Thoracic aorta (tissue), 2 donors: ENCODE measurements at regions not wholly inside any gene's neighbourhood (a gene's known extent, or its start where the extent isn't known, plus 50 kb on each side); places are given as distances from the start of the nearest gene placed in this dataset.

Experiments
- ATAC-seq: fragments of 150-250 bp; one replicate; pipeline ENCODE4 v1.8.0; 2017; ENCODE audit warnings: low read depth; ENCODE audit not compliant: insufficient number of reproducible peaks, low FRiP score
- DNase-seq: peaks from one replicate; pipeline ENCODE4 v3.0.0-alpha.2; 2020; ENCODE audit warnings: low spot score
- H3K27ac ChIP-seq, 2 donors: fragments of 200-600 bp; sonication (generic); 1 replicate in 1 of 2; 2 replicates in 1 of 2; pipeline ENCODE4 v1.5.1; 2016; ENCODE audit warnings: mild to moderate bottlenecking in 2 of 2, moderate library complexity in 2 of 2
- H3K27me3 ChIP-seq: fragments of 200-600 bp; sonication (generic); replicated peaks from 2 replicates; pipeline ENCODE4 v1.6.0; 2016; ENCODE audit warnings: mild to moderate bottlenecking; ENCODE audit not compliant: insufficient read depth
- H3K36me3 ChIP-seq: fragments of 200-600 bp; sonication (generic); one replicate; pipeline ENCODE4 v1.5.1; 2016
- H3K4me1 ChIP-seq, 2 donors: fragments of 200-600 bp; sonication (generic); 1 replicate in 1 of 2; 2 replicates in 1 of 2; pipeline versions ENCODE4 v1.5.1 to v1.6.0; 2016; ENCODE audit warnings: low read depth in 2 of 2, mild to moderate bottlenecking in 1 of 2; ENCODE audit not compliant: control insufficient read depth in 1 of 2
- H3K4me3 ChIP-seq: fragments of 200-600 bp; sonication (generic); 2 replicates; pipeline ENCODE4 v1.5.1; 2016; ENCODE audit warnings: mild to moderate bottlenecking
- H3K9me3 ChIP-seq: fragments of 200-600 bp; sonication (generic); 2 replicates; pipeline ENCODE4 v1.5.1; 2016
- CTCF ChIP-seq: fragments of 200-600 bp; sonication (generic); IDR thresholded peaks from one replicate; pipeline ENCODE4 v1.5.1; 2019; ENCODE audit warnings: antibody characterized with exemption

- no peak for TF ChIP-seq CTCF
- no peak overlapping the region for H3K4me3 ChIP-seq
- ATAC-seq, result no peak
- H3K9me3 ChIP-seq, result no peaks in the 10 kb centered on the region
- no peak overlapping the region for H3K27ac ChIP-seq
- H3K36me3 ChIP-seq, result no peaks in the 10 kb centered on the region
- no peak for DNase-seq
- no peaks in the 10 kb centered on the region for H3K4me1 ChIP-seq
- no peaks in the 10 kb centered on the region for H3K27me3 ChIP-seq
Observed at GRCh38 chrX:69110116-69110530, 55.1 kb downstream of the PJA1 start.

GRCh38 chrX:69109706-69110105 lies 55.5 kb downstream of the PJA1 start:
- no peak for TF ChIP-seq CTCF
- no peak overlapping the region for H3K27ac ChIP-seq
- no peaks in the 10 kb centered on the region for H3K27me3 ChIP-seq
- H3K36me3 ChIP-seq, result no peaks in the 10 kb centered on the region
- no peaks in the 10 kb centered on the region for H3K9me3 ChIP-seq
- no peaks in the 10 kb centered on the region for H3K4me1 ChIP-seq
- no peak overlapping the region for H3K4me3 ChIP-seq
- ATAC-seq (no peak), DNase-seq (no peak)

- Histone ChIP-seq H3K27me3 (no peaks in the 10 kb centered on the region), H3K4me3 (no peak overlapping the region), H3K27ac (no peak overlapping the region), H3K4me1 (no peaks in the 10 kb centered on the region), H3K9me3 (no peaks in the 10 kb centered on the region), H3K36me3 (no peaks in the 10 kb centered on the region)
- DNase-seq (no peak), ATAC-seq (no peak)
- no peak for TF ChIP-seq CTCF
Observed at GRCh38 chrX:69109036-69109663, 56.1 kb downstream of the PJA1 start.

GRCh38 chrX:69107747-69108401 lies 57.4 kb downstream of the PJA1 start:
- Histone ChIP-seq H3K4me1 (no peaks in the 10 kb centered on the region), H3K36me3 (no peaks in the 10 kb centered on the region), H3K4me3 (no peak overlapping the region), H3K9me3 (no peaks in the 10 kb centered on the region), H3K27me3 (no peaks in the 10 kb centered on the region), H3K27ac (no peak overlapping the region)
- DNase-seq, result no peak
- TF ChIP-seq CTCF, result no peak
- no peak for ATAC-seq

GRCh38 chrX:69107231-69107739 lies 58.0 kb downstream of the PJA1 start:
- TF ChIP-seq CTCF, result no peak
- Histone ChIP-seq H3K9me3 (no peaks in the 10 kb centered on the region), H3K4me3 (no peak overlapping the region), H3K27ac (no peak overlapping the region), H3K27me3 (no peaks in the 10 kb centered on the region), H3K4me1 (no peaks in the 10 kb centered on the region), H3K36me3 (no peaks in the 10 kb centered on the region)
- ATAC-seq (no peak), DNase-seq (no peak)
